Ishikawa (cell line): ENCODE measurements at regions not wholly inside any gene's neighbourhood (a gene's known extent, or its start where the extent isn't known, plus 50 kb on each side); places are given as distances from the start of the nearest gene placed in this dataset.

Source experiments
- CEBPB ChIP-seq: IDR thresholded peaks from 2 replicates; pipeline ENCODE4 v1.6.1; 2012
- CREB1 ChIP-seq: IDR thresholded peaks from 2 replicates; pipeline ENCODE4 v1.6.1; 2012; ENCODE audit warnings: low read depth
- EGR1 ChIP-seq: IDR thresholded peaks from 2 replicates; pipeline ENCODE4 v1.6.1; 2012
- EP300 ChIP-seq: IDR thresholded peaks from 2 replicates; pipeline ENCODE4 v1.6.1; 2012; ENCODE audit warnings: borderline replicate concordance
- FOXM1 ChIP-seq: IDR thresholded peaks from 2 replicates; pipeline ENCODE4 v1.6.1; 2012; ENCODE audit warnings: low read depth, borderline replicate concordance
- NFIC ChIP-seq: IDR thresholded peaks from 2 replicates; pipeline ENCODE4 v1.6.1; 2012
- RAD21 ChIP-seq: IDR thresholded peaks from 2 replicates; pipeline ENCODE4 v1.6.1; 2012; ENCODE audit warnings: low read depth
- REST ChIP-seq: IDR thresholded peaks from 2 replicates; pipeline ENCODE4 v1.6.1; 2012; ENCODE audit warnings: low read depth, mild to moderate bottlenecking
- TAF1 ChIP-seq: IDR thresholded peaks from 2 replicates; pipeline ENCODE4 v1.6.1; 2012; ENCODE audit warnings: low read depth, mild to moderate bottlenecking
- TCF12 ChIP-seq: IDR thresholded peaks from 2 replicates; pipeline ENCODE4 v1.6.1; 2012; ENCODE audit warnings: low read depth
- TEAD4 ChIP-seq: IDR thresholded peaks from 2 replicates; pipeline ENCODE4 v1.6.1; 2012
- YY1 ChIP-seq: IDR thresholded peaks from 2 replicates; pipeline ENCODE4 v1.6.1; 2012; ENCODE audit warnings: low read depth
- ZBTB7A ChIP-seq: IDR thresholded peaks from 2 replicates; pipeline ENCODE4 v1.6.1; 2012; ENCODE audit warnings: low read depth
- TF ChIP-seq, protein P1 (sequence below): IDR thresholded peaks from 2 replicates; pipeline ENCODE4 v1.6.1; 2012
- TF ChIP-seq, protein P2 (sequence below): IDR thresholded peaks from 2 replicates; pipeline ENCODE4 v1.6.1; 2012

DNA sequence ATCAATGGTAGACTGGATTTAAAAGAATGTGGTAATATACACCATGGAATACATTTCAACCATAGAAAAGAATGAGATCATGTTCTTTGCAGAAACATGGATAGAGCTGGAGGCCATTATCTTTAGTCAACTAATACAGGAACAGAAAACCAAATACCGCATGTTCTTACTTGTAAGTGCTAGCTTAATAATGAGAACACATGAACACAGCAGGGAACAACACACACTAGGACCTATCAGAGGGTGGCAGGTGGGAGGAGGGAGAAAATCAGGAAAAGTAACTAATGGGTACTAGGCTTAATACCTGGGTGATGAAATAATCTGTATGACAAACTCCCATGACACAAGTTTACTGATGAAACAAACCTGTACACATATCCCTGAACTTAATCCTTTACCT is 1435.2 kb downstream of the REEP3 start:
- no peak for TF ChIP-seq NFIC
- no peak for TF ChIP-seq YY1
- TF ChIP-seq EP300: no peak
- no peak for TF ChIP-seq REST
- TF ChIP-seq, protein P1, sequence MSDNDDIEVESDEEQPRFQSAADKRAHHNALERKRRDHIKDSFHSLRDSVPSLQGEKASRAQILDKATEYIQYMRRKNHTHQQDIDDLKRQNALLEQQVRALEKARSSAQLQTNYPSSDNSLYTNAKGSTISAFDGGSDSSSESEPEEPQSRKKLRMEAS: no peak
- no peak for TF ChIP-seq CREB1

GRCh38 chr10:64959116-64959515 is 1437.9 kb downstream of the REEP3 start:
- no peak for TF ChIP-seq YY1
- TF ChIP-seq TCF12: no peak
- TF ChIP-seq EGR1: no peak
- TF ChIP-seq, protein P2, sequence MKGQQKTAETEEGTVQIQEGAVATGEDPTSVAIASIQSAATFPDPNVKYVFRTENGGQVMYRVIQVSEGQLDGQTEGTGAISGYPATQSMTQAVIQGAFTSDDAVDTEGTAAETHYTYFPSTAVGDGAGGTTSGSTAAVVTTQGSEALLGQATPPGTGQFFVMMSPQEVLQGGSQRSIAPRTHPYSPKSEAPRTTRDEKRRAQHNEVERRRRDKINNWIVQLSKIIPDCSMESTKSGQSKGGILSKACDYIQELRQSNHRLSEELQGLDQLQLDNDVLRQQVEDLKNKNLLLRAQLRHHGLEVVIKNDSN: no peak
- no peak for TF ChIP-seq NFIC
- TF ChIP-seq FOXM1: no peak
- no peak for TF ChIP-seq CEBPB
- no peak for TF ChIP-seq CREB1
- TF ChIP-seq RAD21: no peak
- TF ChIP-seq EP300: no peak
- no peak for TF ChIP-seq ZBTB7A
- TF ChIP-seq, protein P1: no peak
- TF ChIP-seq TAF1: no peak
- TF ChIP-seq REST: no peak
- no peak for TF ChIP-seq TEAD4

- no peak for TF ChIP-seq CEBPB
- no peak for TF ChIP-seq EGR1
- TF ChIP-seq EP300: no peak
- no peak for TF ChIP-seq YY1
- TF ChIP-seq TCF12: no peak
- TF ChIP-seq RAD21: no peak
- TF ChIP-seq TEAD4: no peak
- no peak for TF ChIP-seq ZBTB7A
- no peak for TF ChIP-seq REST
- TF ChIP-seq, protein P1: no peak
- TF ChIP-seq NFIC: no peak
- TF ChIP-seq, protein P2: no peak
- no peak for TF ChIP-seq FOXM1
- no peak for TF ChIP-seq TAF1
- no peak for TF ChIP-seq CREB1
These were observed 1438.7 kb downstream of the REEP3 start for GRCh38 chr10:64959883-64960282.

GRCh38 chr10:64973391-64973790 is 1452.2 kb downstream of the REEP3 start:
- TF ChIP-seq TAF1: no peak
- no peak for TF ChIP-seq EP300
- TF ChIP-seq EGR1: no peak
- TF ChIP-seq, protein P1: no peak
- TF ChIP-seq, protein P2: no peak
- no peak for TF ChIP-seq NFIC
- TF ChIP-seq FOXM1: no peak
